ENCODE measurements at regions not wholly inside any gene's neighbourhood (a gene's known extent, or its start where the extent isn't known, plus 50 kb on each side); places are given as distances from the start of the nearest gene placed in this dataset.

DNA sequence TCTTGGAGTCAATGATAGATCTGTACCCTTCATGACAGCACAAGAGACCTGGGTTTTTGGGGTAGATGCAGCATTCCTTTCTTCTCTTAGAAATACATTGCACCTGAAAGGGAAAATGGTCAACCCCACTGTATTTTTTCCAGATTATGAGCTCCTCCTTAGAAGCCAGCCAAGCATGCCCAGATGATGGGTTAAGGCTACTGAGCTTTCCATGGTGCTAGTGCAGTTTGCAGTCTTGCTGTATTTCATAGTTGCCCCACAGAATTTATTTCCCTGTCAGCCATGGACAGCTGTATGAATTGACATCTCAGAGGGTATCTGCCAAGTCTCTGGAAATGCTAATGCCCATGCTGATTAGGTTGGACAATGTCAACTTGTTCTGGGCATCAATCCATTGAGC lies 73.7 kb upstream of the H2AZ1 start:
- Mint-ChIP-seq H3K36me3 (ENCODE audit: low read depth) (no peaks in the 10 kb centered on the region), H3K27me3 (ENCODE audit: insufficient read depth, low read depth, poor library complexity) (no peaks in the 10 kb centered on the region), H3K27ac (no peak overlapping the region), H3K9me3 (peaks cover 4% of the 10 kb centered on the region; the same call in 2 of the 3 replicates), H3K4me1 (peaks cover 9% of the 10 kb centered on the region), H3K4me3 (no peak overlapping the region)
- no peaks in the 10 kb centered on the region for H4K20me1 ChIP-seq (replicated peaks; ENCODE audit: insufficient read depth)
- no peaks in the 10 kb centered on the region for H3K79me2 ChIP-seq (replicated peaks; ENCODE audit: insufficient read depth)
- ATAC-seq (no peak), DNase-seq (ENCODE audit: low spot score) (no peak)
- H2AFZ ChIP-seq = no peak overlapping the region
- no peak for TF ChIP-seq ZNF331 (CRISPR knock-in tag; IDR thresholded peaks at IDR 0.05; ENCODE audit: low read depth)
- no peak for TF ChIP-seq STAT1 (IDR thresholded peaks at IDR 0.05; ENCODE audit: unreplicated experiment)
- TF ChIP-seq, protein P1, sequence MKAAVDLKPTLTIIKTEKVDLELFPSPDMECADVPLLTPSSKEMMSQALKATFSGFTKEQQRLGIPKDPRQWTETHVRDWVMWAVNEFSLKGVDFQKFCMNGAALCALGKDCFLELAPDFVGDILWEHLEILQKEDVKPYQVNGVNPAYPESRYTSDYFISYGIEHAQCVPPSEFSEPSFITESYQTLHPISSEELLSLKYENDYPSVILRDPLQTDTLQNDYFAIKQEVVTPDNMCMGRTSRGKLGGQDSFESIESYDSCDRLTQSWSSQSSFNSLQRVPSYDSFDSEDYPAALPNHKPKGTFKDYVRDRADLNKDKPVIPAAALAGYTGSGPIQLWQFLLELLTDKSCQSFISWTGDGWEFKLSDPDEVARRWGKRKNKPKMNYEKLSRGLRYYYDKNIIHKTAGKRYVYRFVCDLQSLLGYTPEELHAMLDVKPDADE (IDR thresholded peaks at IDR 0.05) = no peak
- no peak for TF ChIP-seq REST (IDR thresholded peaks at IDR 0.05; ENCODE audit: unreplicated experiment)
- TF ChIP-seq, protein P2, sequence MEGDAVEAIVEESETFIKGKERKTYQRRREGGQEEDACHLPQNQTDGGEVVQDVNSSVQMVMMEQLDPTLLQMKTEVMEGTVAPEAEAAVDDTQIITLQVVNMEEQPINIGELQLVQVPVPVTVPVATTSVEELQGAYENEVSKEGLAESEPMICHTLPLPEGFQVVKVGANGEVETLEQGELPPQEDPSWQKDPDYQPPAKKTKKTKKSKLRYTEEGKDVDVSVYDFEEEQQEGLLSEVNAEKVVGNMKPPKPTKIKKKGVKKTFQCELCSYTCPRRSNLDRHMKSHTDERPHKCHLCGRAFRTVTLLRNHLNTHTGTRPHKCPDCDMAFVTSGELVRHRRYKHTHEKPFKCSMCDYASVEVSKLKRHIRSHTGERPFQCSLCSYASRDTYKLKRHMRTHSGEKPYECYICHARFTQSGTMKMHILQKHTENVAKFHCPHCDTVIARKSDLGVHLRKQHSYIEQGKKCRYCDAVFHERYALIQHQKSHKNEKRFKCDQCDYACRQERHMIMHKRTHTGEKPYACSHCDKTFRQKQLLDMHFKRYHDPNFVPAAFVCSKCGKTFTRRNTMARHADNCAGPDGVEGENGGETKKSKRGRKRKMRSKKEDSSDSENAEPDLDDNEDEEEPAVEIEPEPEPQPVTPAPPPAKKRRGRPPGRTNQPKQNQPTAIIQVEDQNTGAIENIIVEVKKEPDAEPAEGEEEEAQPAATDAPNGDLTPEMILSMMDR (conservative IDR thresholded peaks at IDR 0.05; ENCODE audit: low read depth in 2 of 2) = no peak
- TF ChIP-seq CREB1 (CRISPR knock-in tag; IDR thresholded peaks at IDR 0.05; ENCODE audit: low read depth) = no peak
- no peak for TF ChIP-seq ZNF462 (CRISPR knock-in tag; IDR thresholded peaks at IDR 0.05)
- no peak for TF ChIP-seq JUNB (IDR thresholded peaks at IDR 0.05; ENCODE audit: unreplicated experiment)
- no peak for TF ChIP-seq POLR2AphosphoS5 (IDR thresholded peaks at IDR 0.05; ENCODE audit: low read depth)
- no peak for TF ChIP-seq ZNF114 (CRISPR knock-in tag; IDR thresholded peaks at IDR 0.05)
- TF ChIP-seq NANOG (IDR thresholded peaks at IDR 0.05; ENCODE audit: borderline replicate concordance) = no peak
- H3K4me2 ChIP-seq = no peak overlapping the region
- H3F3A ChIP-seq (replicated peaks; ENCODE audit: low read depth) = no peaks in the 10 kb centered on the region
- H3K27ac ChIP-seq (ENCODE audit: low read depth) = no peak overlapping the region
- H3K9me2 ChIP-seq (ENCODE audit: insufficient read depth) = 0 out of 2 replicates have a peak, but pooled peaks cover 5% of the 10 kb centered on the region
- H3K27me3 ChIP-seq (ENCODE audit: insufficient read depth) = no peaks in the 10 kb centered on the region
- H3K36me3 ChIP-seq (ENCODE audit: insufficient read depth) = no peaks in the 10 kb centered on the region
- no peaks in the 10 kb centered on the region for H3K4me1 ChIP-seq (ENCODE audit: insufficient read depth)
- H3K4me3 ChIP-seq = no peak overlapping the region

Data from GM23338 (cell line).